Smooth muscle cell (in vitro differentiated cells): ENCODE measurements at regions not wholly inside any gene's neighbourhood (a gene's known extent, or its start where the extent isn't known, plus 50 kb on each side); places are given as distances from the start of the nearest gene placed in this dataset.

Experiments used
- DNase-seq: peaks from one replicate; lab custom pipeline; 2025; ENCODE audit not compliant: unreplicated experiment; lab: John Stamatoyannopoulos, UW
- H2AFZ ChIP-seq: fragments of 200-600 bp; sonication (generic); 2 replicates; pipeline ENCODE4 v1.6.0; 2016; ENCODE audit warnings: antibody characterized with exemption, low read depth, mild to moderate bottlenecking
- H3F3A ChIP-seq: fragments of 200-600 bp; sonication (generic); 2 replicates; pipeline ENCODE4 v1.6.0; 2017; ENCODE audit warnings: antibody characterized with exemption, low read depth
- H3K27ac ChIP-seq: fragments of 200-600 bp; sonication (generic); 2 replicates; pipeline ENCODE4 v1.5.1; 2016; ENCODE audit warnings: low read depth, mild to moderate bottlenecking
- H3K27me3 ChIP-seq: fragments of 200-600 bp; sonication (generic); 2 replicates; pipeline ENCODE4 v1.6.1; 2016; ENCODE audit warnings: low read depth, mild to moderate bottlenecking
- H3K36me3 ChIP-seq: fragments of 200-600 bp; sonication (generic); 2 replicates; pipeline ENCODE4 v1.5.1; 2016; ENCODE audit warnings: low read depth
- H3K4me1 ChIP-seq: fragments of 200-600 bp; sonication (generic); 2 replicates; pipeline ENCODE4 v1.5.1; 2016; ENCODE audit warnings: low read depth
- H3K4me2 ChIP-seq: fragments of 200-600 bp; sonication (generic); 2 replicates; pipeline ENCODE4 v1.6.0; 2016; ENCODE audit warnings: mild to moderate bottlenecking
- H3K4me3 ChIP-seq: fragments of 200-600 bp; sonication (generic); 2 replicates; pipeline ENCODE4 v1.5.1; 2016; ENCODE audit warnings: mild to moderate bottlenecking
- H3K79me2 ChIP-seq: fragments of 200-600 bp; sonication (generic); 2 replicates; pipeline ENCODE4 v1.6.0; 2016; ENCODE audit warnings: low read depth, mild to moderate bottlenecking
- H3K9ac ChIP-seq: fragments of 200-600 bp; sonication (generic); 2 replicates; pipeline ENCODE4 v1.6.0; 2016; ENCODE audit warnings: low read depth
- H3K9me3 ChIP-seq: fragments of 200-600 bp; sonication (generic); replicated peaks from 2 replicates; pipeline ENCODE4 v1.5.1; 2016; ENCODE audit warnings: low read depth
- H4K20me1 ChIP-seq: fragments of 200-600 bp; sonication (generic); 2 replicates; pipeline ENCODE4 v1.6.0; 2016; ENCODE audit warnings: low read depth
- CTCF ChIP-seq: fragments of 200-600 bp; sonication (generic); IDR thresholded peaks from 2 replicates; pipeline ENCODE4 v1.5.1; 2017; ENCODE audit warnings: borderline replicate concordance, mild to moderate bottlenecking, antibody characterized with exemption; ENCODE audit not compliant: insufficient read depth, poor library complexity, severe bottlenecking
- WGBS: methylation state at CpG from one replicate; pipeline ENCODE4 v1.1.7; 2016; ENCODE audit warnings: low lambda C conversion rate; 5-methylcytosine and 5-hydroxymethylcytosine counted together

- DNase-seq, result no peak
- no peaks in the 10 kb centered on the region for H3K36me3 ChIP-seq
- no peaks in the 10 kb centered on the region for H4K20me1 ChIP-seq
- H2AFZ ChIP-seq, result no peak overlapping the region
- H3K9ac ChIP-seq, result peak overlapping the region; percentile 65
- no peak for TF ChIP-seq CTCF
- peaks cover 46% of the 10 kb centered on the region for H3F3A ChIP-seq
- H3K4me1 ChIP-seq, result peaks cover 27% of the 10 kb centered on the region
- no peaks in the 10 kb centered on the region for H3K27me3 ChIP-seq
- H3K79me2 ChIP-seq, result peaks cover 2% of the 10 kb centered on the region
- H3K27ac ChIP-seq, result peak overlapping the region; percentile 95
- peak overlapping the region; percentile 75 for H3K4me2 ChIP-seq
- WGBS, result 100% methylated on average over 3 of the region's 3 CpGs
- no peak overlapping the region for H3K4me3 ChIP-seq
- H3K9me3 ChIP-seq, result no peaks in the 10 kb centered on the region
Measured at GRCh38 chr17:31594416-31594815, 202.9 kb downstream of the RAB11FIP4 start.

GRCh38 chr17:31593806-31594205, 202.3 kb downstream of the RAB11FIP4 start:
- no peaks in the 10 kb centered on the region for H3K9me3 ChIP-seq
- H3K9ac ChIP-seq, result peak overlapping the region; percentile 65
- H3K4me3 ChIP-seq, result no peak overlapping the region
- H3K27ac ChIP-seq, result peak overlapping the region; percentile 95
- peak; percentile 24 for DNase-seq
- no peaks in the 10 kb centered on the region for H3K36me3 ChIP-seq
- WGBS, result 25% methylated on average over 7 of the region's 7 CpGs
- H3K27me3 ChIP-seq, result no peaks in the 10 kb centered on the region
- H2AFZ ChIP-seq, result no peak overlapping the region
- peaks cover 8% of the 10 kb centered on the region for H3K79me2 ChIP-seq
- H3K4me2 ChIP-seq, result peak overlapping the region; percentile 75
- TF ChIP-seq CTCF, result no peak
- peaks cover 27% of the 10 kb centered on the region for H3K4me1 ChIP-seq
- H3F3A ChIP-seq, result peaks cover 46% of the 10 kb centered on the region
- no peaks in the 10 kb centered on the region for H4K20me1 ChIP-seq

GRCh38 chr17:31591924-31592323, 200.4 kb downstream of the RAB11FIP4 start:
- Histone ChIP-seq H3F3A (peaks cover 38% of the 10 kb centered on the region), H3K79me2 (peaks cover 11% of the 10 kb centered on the region), H3K4me1 (peaks cover 25% of the 10 kb centered on the region), H3K36me3 (no peaks in the 10 kb centered on the region), H2AFZ (no peak overlapping the region), H3K9ac (no peak overlapping the region), H3K27ac (peak overlapping the region; percentile 95), H3K27me3 (no peaks in the 10 kb centered on the region), H3K4me3 (no peak overlapping the region), H4K20me1 (no peaks in the 10 kb centered on the region), H3K4me2 (no peak overlapping the region), H3K9me3 (no peaks in the 10 kb centered on the region)
- no peak for TF ChIP-seq CTCF
- 94% methylated on average over 2 of the region's 2 CpGs for WGBS
- DNase-seq, result no peak

- H3K79me2 ChIP-seq, result peaks cover 30% of the 10 kb centered on the region
- DNase-seq, result no peak
- TF ChIP-seq CTCF, result no peak
Measured at GRCh38 chr17:31588512-31588911, 197.0 kb downstream of the RAB11FIP4 start.

More at GRCh38 chr17:31588512-31588911, 197.0 kb downstream of the RAB11FIP4 start:
- Histone ChIP-seq H3K27ac (peak overlapping the region; percentile 6), H3K4me1 (no peaks in the 10 kb centered on the region), H3K9me3 (no peaks in the 10 kb centered on the region), H4K20me1 (peaks cover 4% of the 10 kb centered on the region), H3K36me3 (no peaks in the 10 kb centered on the region), H3K27me3 (no peaks in the 10 kb centered on the region), H3K4me2 (no peak overlapping the region), H3F3A (peaks cover 14% of the 10 kb centered on the region), H3K9ac (no peak overlapping the region), H3K4me3 (no peak overlapping the region), H2AFZ (no peak overlapping the region)
- 81% methylated on average over 4 of the region's 4 CpGs for WGBS
